ENCODE measurements at regions not wholly inside any gene's neighbourhood (a gene's known extent, or its start where the extent isn't known, plus 50 kb on each side); places are given as distances from the start of the nearest gene placed in this dataset.

DNA sequence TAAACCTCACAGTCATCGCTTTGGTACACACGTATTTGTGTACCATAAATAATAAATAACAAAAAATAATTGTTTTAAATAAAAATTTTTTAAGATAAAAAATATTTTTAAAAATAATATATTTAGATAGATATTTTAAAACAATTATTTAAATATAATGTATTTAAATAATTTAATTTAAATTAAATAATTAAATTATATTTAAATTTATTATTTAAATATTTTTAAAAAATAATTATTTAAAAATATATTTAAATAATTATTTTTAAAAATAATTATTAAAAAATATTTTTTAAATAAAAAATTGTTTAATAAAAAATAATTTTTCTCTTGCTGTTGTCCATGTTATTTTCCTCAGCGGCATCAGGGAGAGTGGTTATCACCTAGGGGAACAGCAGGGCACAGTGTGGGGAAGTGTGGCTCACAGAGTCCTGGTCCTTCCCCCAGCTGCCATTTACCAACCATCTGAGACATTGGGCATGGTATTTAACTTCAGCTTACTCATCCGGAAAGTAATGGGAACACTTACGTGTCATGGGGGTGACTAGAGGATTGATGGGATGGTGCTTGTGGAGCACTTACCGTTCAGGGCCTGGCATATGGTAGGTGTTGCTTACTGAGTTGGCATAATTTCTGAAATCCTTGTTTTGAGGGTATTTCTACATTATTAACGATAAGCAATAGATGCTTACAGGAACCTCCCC lies 92.9 kb upstream of the TSPAN2 start:
- Histone ChIP-seq H3K4me1 (ENCODE audit: control insufficient read depth, insufficient read depth, low read length) (no peaks in the 10 kb centered on the region), H3K4me3 (ENCODE audit: low read depth, low read length) (no peak overlapping the region), H3K27ac (ENCODE audit: extremely low read depth, low read depth, low read length) (no peak overlapping the region), H3K36me3 (ENCODE audit: control insufficient read depth in 2 of 2, insufficient read depth in 1 of 2, low read length in 2 of 2) (no peaks in the 10 kb centered on the region), H3K9me3 (ENCODE audit: control insufficient read depth, insufficient read depth, low read depth, low read length) (no peaks in the 10 kb centered on the region)
- ChIA-PET POLR2A (no interaction called here), CTCF (interaction anchor here (1.3 to 1.9 kb wide), 4 partner anchors 44 to 294 kb away, joined by 3 to 6 read pairs (median 4); no protein-coding TSS in a partner anchor)
- TF ChIP-seq REPIN1 (tag by site-specific recombination; IDR thresholded peaks at IDR 0.05; ENCODE audit: low read depth): no peak
- no peak for TF ChIP-seq TCF7L2 (IDR thresholded peaks at IDR 0.05; ENCODE audit: borderline replicate concordance, low read depth, low read length)
- TF ChIP-seq ZNF324 (tag by site-specific recombination; IDR thresholded peaks at IDR 0.05): no peak
- TF ChIP-seq, protein P1, sequence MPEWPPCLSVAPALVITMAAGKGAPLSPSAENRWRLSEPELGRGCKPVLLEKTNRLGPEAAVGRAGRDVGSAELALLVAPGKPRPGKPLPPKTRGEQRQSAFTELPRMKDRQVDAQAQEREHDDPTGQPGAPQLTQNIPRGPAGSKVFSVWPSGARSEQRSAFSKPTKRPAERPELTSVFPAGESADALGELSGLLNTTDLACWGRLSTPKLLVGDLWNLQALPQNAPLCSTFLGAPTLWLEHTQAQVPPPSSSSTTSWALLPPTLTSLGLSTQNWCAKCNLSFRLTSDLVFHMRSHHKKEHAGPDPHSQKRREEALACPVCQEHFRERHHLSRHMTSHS (tag by site-specific recombination; IDR thresholded peaks at IDR 0.05): no peak
- TF ChIP-seq, protein P2, sequence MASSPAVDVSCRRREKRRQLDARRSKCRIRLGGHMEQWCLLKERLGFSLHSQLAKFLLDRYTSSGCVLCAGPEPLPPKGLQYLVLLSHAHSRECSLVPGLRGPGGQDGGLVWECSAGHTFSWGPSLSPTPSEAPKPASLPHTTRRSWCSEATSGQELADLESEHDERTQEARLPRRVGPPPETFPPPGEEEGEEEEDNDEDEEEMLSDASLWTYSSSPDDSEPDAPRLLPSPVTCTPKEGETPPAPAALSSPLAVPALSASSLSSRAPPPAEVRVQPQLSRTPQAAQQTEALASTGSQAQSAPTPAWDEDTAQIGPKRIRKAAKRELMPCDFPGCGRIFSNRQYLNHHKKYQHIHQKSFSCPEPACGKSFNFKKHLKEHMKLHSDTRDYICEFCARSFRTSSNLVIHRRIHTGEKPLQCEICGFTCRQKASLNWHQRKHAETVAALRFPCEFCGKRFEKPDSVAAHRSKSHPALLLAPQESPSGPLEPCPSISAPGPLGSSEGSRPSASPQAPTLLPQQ (tag by site-specific recombination; IDR thresholded peaks at IDR 0.05): no peak
- TF ChIP-seq ZNF248 (tag by site-specific recombination; IDR thresholded peaks at IDR 0.05): no peak
- TF ChIP-seq ZBTB21 (tag by site-specific recombination; IDR thresholded peaks at IDR 0.05): no peak
- TF ChIP-seq, protein P3, sequence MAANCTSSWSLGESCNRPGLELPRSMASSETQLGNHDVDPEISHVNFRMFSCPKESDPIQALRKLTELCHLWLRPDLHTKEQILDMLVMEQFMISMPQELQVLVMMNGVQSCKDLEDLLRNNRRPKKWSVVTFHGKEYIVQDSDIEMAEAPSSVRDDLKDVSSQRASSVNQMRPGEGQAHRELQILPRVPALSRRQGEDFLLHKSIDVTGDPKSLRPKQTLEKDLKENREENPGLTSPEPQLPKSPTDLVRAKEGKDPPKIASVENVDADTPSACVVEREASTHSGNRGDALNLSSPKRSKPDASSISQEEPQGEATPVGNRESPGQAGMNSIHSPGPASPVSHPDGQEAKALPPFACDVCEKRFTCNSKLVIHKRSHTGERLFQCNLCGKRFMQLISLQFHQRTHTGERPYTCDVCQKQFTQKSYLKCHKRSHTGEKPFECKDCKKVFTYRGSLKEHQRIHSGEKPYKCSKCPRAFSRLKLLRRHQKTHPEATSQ (tag by site-specific recombination; IDR thresholded peaks at IDR 0.05): no peak
- TF ChIP-seq ZNF341 (tag by site-specific recombination; IDR thresholded peaks at IDR 0.05; ENCODE audit: low read depth): no peak
- no peak for TF ChIP-seq ZNF211 (tag by site-specific recombination; IDR thresholded peaks at IDR 0.05; ENCODE audit: low read depth)
- no peak for TF ChIP-seq YY1 (tag by site-specific recombination; IDR thresholded peaks at IDR 0.05)
- no peak for TF ChIP-seq ZBTB17 (tag by site-specific recombination; IDR thresholded peaks at IDR 0.05)

DNA sequence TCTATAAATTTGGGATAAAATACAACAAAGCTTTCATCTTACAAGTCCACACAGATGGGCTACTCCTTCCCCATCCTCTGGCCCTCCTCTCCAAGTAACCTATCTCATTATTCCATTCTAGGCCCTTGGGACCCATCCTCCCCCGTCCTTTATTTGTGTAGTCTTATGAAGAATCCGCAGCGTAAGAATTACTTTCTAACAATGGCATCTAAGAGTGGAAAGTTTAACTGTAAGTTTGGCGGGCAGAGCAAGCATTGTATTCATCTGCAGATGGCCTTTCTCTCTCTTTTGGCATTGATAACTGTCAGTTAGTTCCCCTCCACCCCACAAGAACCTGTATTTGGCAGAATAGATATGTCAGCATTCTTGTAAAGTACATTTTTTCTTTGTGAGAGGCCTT lies 91.9 kb upstream of the TSPAN2 start:
- H3K36me3 ChIP-seq (ENCODE audit: control insufficient read depth in 2 of 2, insufficient read depth in 1 of 2, low read length in 2 of 2): no peaks in the 10 kb centered on the region
- ChIA-PET CTCF (interaction anchor here (1.3 to 1.7 kb wide), 2 partner anchors 43 to 295 kb away, joined by 3 read pairs; no protein-coding TSS in a partner anchor), POLR2A (interaction anchor here (1.0 kb wide), 1 partner anchor 29 kb away, joined by 3 read pairs; no protein-coding TSS in a partner anchor)
- no peaks in the 10 kb centered on the region for H3K4me1 ChIP-seq (ENCODE audit: control insufficient read depth, insufficient read depth, low read length)
- H3K27ac ChIP-seq (ENCODE audit: extremely low read depth, low read depth, low read length): no peak overlapping the region
- H3K9me3 ChIP-seq (ENCODE audit: control insufficient read depth, insufficient read depth, low read depth, low read length): no peaks in the 10 kb centered on the region
- H3K4me3 ChIP-seq (ENCODE audit: low read depth, low read length): no peak overlapping the region
- no peak for TF ChIP-seq ZNF561 (tag by site-specific recombination; IDR thresholded peaks at IDR 0.05; ENCODE audit: borderline replicate concordance)
- TF ChIP-seq, protein P3 (tag by site-specific recombination; IDR thresholded peaks at IDR 0.05): no peak
- no peak for TF ChIP-seq ZFP3 (tag by site-specific recombination; IDR thresholded peaks at IDR 0.05; ENCODE audit: low read depth)
- no peak for TF ChIP-seq ZBTB20 (tag by site-specific recombination; IDR thresholded peaks at IDR 0.05)
- TF ChIP-seq, protein P4, sequence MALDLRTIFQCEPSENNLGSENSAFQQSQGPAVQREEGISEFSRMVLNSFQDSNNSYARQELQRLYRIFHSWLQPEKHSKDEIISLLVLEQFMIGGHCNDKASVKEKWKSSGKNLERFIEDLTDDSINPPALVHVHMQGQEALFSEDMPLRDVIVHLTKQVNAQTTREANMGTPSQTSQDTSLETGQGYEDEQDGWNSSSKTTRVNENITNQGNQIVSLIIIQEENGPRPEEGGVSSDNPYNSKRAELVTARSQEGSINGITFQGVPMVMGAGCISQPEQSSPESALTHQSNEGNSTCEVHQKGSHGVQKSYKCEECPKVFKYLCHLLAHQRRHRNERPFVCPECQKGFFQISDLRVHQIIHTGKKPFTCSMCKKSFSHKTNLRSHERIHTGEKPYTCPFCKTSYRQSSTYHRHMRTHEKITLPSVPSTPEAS (tag by site-specific recombination; IDR thresholded peaks at IDR 0.05): no peak
- TF ChIP-seq MYNN (tag by site-specific recombination; IDR thresholded peaks at IDR 0.05; ENCODE audit: borderline replicate concordance): no peak
- TF ChIP-seq ZNF311 (tag by site-specific recombination; IDR thresholded peaks at IDR 0.05; ENCODE audit: borderline replicate concordance): no peak
- TF ChIP-seq ZIC2 (tag by site-specific recombination; IDR thresholded peaks at IDR 0.05): no peak
- TF ChIP-seq ZNF24 (tag by site-specific recombination; IDR thresholded peaks at IDR 0.05): no peak
- no peak for TF ChIP-seq HOXC10 (CRISPR knock-in tag; IDR thresholded peaks at IDR 0.05)
- TF ChIP-seq ZFP69B (tag by site-specific recombination; IDR thresholded peaks at IDR 0.05): no peak
- TF ChIP-seq ZNF350 (tag by site-specific recombination; IDR thresholded peaks at IDR 0.05): no peak
- TF ChIP-seq ZNF707 (tag by site-specific recombination; IDR thresholded peaks at IDR 0.05): no peak
- no peak for TF ChIP-seq BCL11A (tag by site-specific recombination; IDR thresholded peaks at IDR 0.05; ENCODE audit: low read depth)
- no peak for TF ChIP-seq ZNF654 (tag by site-specific recombination; IDR thresholded peaks at IDR 0.05; ENCODE audit: low read depth)
- no peak for TF ChIP-seq ZNF624 (tag by site-specific recombination; IDR thresholded peaks at IDR 0.05)
- TF ChIP-seq ZNF221 (tag by site-specific recombination; IDR thresholded peaks at IDR 0.05; ENCODE audit: borderline replicate concordance): no peak
- TF ChIP-seq, protein P5, sequence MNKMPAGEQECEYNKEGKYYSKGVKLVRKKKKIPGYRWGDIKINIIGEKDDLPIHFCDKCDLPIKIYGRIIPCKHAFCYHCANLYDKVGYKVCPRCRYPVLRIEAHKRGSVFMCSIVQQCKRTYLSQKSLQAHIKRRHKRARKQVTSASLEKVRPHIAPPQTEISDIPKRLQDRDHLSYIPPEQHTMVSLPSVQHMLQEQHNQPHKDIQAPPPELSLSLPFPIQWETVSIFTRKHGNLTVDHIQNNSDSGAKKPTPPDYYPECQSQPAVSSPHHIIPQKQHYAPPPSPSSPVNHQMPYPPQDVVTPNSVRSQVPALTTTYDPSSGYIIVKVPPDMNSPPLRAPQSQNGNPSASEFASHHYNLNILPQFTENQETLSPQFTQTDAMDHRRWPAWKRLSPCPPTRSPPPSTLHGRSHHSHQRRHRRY (tag by site-specific recombination; IDR thresholded peaks at IDR 0.05): no peak
